Muscle layer of duodenum (tissue), 2 donors: ENCODE measurements at regions not wholly inside any gene's neighbourhood (a gene's known extent, or its start where the extent isn't known, plus 50 kb on each side); places are given as distances from the start of the nearest gene placed in this dataset.

Experiments
- H3K27ac ChIP-seq: one replicate; pipeline ENCODE4 v1.7.0; 2013; ENCODE audit warnings: mild to moderate bottlenecking, low read length
- H3K27me3 ChIP-seq: one replicate; pipeline ENCODE4 v1.7.0; 2013; ENCODE audit warnings: low read depth, mild to moderate bottlenecking, control low read depth, low read length
- H3K36me3 ChIP-seq, 2 donors: one replicate each; pipeline ENCODE4 v1.7.0; 2013; ENCODE audit warnings: low read length in 2 of 2, control low read depth in 1 of 2, mild to moderate bottlenecking in 1 of 2; ENCODE audit not compliant: insufficient read depth in 2 of 2, control insufficient read depth in 1 of 2
- H3K4me1 ChIP-seq, 2 donors: one replicate each; pipeline ENCODE4 v1.7.0; 2013; ENCODE audit warnings: low read length in 2 of 2, mild to moderate bottlenecking in 2 of 2, control low read depth in 1 of 2, moderate library complexity in 1 of 2; ENCODE audit not compliant: insufficient read depth in 2 of 2, control insufficient read depth in 1 of 2
- H3K4me3 ChIP-seq, 2 donors: one replicate each; pipeline ENCODE4 v1.7.0; 2013; ENCODE audit warnings: low read length in 2 of 2, low read depth in 1 of 2, mild to moderate bottlenecking in 1 of 2
- H3K9me3 ChIP-seq, 2 donors: one replicate each; pipeline ENCODE4 v1.7.0; 2013; ENCODE audit warnings: low read length in 2 of 2, control low read depth in 1 of 2, mild to moderate bottlenecking in 1 of 2; ENCODE audit not compliant: control insufficient read depth in 1 of 2
- donor health status: healthy.

DNA sequence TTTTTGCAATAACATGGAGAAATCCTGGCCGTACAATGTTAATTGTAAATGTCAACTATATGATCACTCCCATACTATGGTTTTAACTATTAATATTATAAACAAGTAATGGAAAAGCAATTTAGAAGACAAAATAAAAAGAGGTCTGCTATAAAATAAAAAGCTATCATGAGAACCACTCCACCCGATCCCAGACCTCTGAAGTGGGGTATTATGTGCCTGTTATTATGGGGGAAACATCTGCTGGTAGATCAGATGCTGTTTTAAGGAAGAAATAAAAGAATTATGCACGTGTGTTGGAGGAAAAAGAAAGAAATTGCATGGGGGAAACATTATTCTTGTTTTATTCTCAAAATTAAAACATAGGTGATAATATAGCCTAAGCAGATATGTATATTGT is 615.7 kb upstream of the ARID1B start:
- Histone ChIP-seq H3K4me3 (no peak overlapping the region), H3K36me3 (no peaks in the 10 kb centered on the region), H3K27ac (no peak overlapping the region), H3K9me3 (no peaks in the 10 kb centered on the region), H3K27me3 (no peaks in the 10 kb centered on the region), H3K4me1 (peaks cover 0 to 18% of the 10 kb centered on the region in 2 donors)

DNA sequence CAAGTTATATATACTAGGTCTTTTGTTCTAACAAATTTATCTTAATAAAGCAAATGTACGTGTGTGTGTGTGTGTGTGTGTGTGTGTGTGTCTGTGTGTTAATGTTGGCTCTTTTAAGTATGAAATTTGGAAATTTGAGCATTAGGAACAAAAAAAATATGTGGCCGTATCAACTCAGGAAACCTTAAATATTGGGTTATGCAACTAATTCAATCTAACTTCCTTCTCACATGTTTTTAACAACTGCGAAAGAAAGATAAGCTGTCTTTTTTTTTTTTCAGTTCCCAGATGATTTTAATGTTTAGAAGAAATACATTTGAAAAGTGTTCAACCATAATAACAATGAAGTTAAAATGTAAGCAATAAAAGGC is 616.4 kb upstream of the ARID1B start:
- Histone ChIP-seq H3K4me1 (peaks cover 0 to 18% of the 10 kb centered on the region in 2 donors), H3K4me3 (no peak overlapping the region), H3K27ac (no peak overlapping the region), H3K27me3 (no peaks in the 10 kb centered on the region), H3K9me3 (no peaks in the 10 kb centered on the region), H3K36me3 (no peaks in the 10 kb centered on the region)

GRCh38 chr6:156160007-156160794 is 617.0 kb upstream of the ARID1B start:
- Histone ChIP-seq H3K9me3 (no peaks in the 10 kb centered on the region), H3K27me3 (no peaks in the 10 kb centered on the region), H3K27ac (no peak overlapping the region), H3K4me1 (peaks cover 0 to 12% of the 10 kb centered on the region in 2 donors), H3K4me3 (no peak overlapping the region), H3K36me3 (no peaks in the 10 kb centered on the region)

DNA sequence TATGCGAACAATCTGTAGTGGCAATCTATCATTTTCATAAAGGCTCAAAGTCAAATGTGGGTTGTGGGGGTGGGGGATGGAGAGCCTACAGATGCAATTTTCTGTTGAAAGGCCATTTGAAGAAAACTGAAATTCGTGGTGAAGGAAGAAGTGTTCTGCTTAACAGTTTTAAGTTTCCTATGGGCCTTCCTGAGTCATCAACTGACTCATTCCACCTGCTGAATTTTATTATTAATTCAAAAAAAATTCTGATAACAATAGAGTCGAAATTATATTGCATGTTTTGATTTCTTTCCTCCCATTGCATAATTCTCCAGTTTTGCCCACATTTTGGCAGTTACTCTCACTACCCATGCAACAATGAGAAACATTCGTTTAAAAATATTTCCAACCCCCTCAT is 622.3 kb upstream of the ARID1B start:
- Histone ChIP-seq H3K4me3 (no peak overlapping the region), H3K4me1 (no peaks in the 10 kb centered on the region), H3K36me3 (no peaks in the 10 kb centered on the region), H3K27me3 (no peaks in the 10 kb centered on the region), H3K27ac (no peak overlapping the region), H3K9me3 (no peaks in the 10 kb centered on the region)

GRCh38 chr6:156150391-156150790 is 626.8 kb upstream of the ARID1B start:
- Histone ChIP-seq H3K9me3 (no peaks in the 10 kb centered on the region), H3K27me3 (no peaks in the 10 kb centered on the region), H3K4me3 (no peak overlapping the region), H3K4me1 (no peaks in the 10 kb centered on the region), H3K27ac (no peak overlapping the region), H3K36me3 (no peaks in the 10 kb centered on the region)

GRCh38 chr6:156146891-156147290 is 630.3 kb upstream of the ARID1B start:
- Histone ChIP-seq H3K9me3 (no peaks in the 10 kb centered on the region), H3K27me3 (no peaks in the 10 kb centered on the region), H3K27ac (no peak overlapping the region), H3K36me3 (no peaks in the 10 kb centered on the region), H3K4me1 (no peaks in the 10 kb centered on the region), H3K4me3 (no peak overlapping the region)

DNA sequence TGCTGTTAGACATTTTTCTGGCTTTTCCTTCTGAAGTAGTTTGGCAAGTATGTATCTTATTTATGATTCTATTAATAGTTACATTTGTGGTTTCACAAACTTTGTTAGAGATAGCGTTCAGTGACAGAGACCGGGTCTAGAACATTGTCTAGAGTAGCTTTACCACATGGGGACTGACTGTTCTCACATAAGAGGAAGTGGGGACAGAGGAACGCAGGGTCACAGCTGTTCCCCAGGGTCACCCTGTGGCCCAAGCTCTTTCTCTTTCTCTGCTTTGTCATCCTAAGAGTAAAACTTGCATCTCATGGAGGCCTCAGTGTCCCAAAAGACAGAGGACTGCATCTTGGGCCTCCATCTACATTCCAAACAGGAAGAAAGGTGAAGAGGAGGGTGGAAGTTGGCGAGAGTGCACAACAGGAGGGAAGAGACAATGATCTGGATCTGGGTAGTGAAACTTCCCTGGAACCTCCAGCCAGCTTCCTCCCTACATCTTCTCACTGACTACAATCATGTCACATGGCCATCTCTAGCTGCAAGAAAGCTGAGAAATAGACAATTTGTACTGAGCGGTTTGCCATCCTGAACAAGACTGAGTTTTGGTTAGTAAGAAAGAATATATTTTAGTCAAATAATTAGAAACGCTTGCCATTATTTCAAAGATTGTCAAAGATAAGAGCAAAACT is 645.8 kb upstream of the ARID1B start:
- Histone ChIP-seq H3K27me3 (no peaks in the 10 kb centered on the region), H3K4me3 (no peak overlapping the region), H3K27ac (no peak overlapping the region), H3K4me1 (no peaks in the 10 kb centered on the region), H3K36me3 (no peaks in the 10 kb centered on the region), H3K9me3 (no peaks in the 10 kb centered on the region)

- H3K27ac ChIP-seq = no peak overlapping the region
These were observed 650.6 kb upstream of the ARID1B start for GRCh38 chr6:156126535-156126934.

GRCh38 chr6:156125844-156126243 is 651.3 kb upstream of the ARID1B start:
- no peaks in the 10 kb centered on the region for H3K9me3 ChIP-seq
- H3K4me3 ChIP-seq = no peak overlapping the region
- no peaks in the 10 kb centered on the region for H3K27me3 ChIP-seq
- H3K36me3 ChIP-seq = no peaks in the 10 kb centered on the region
- no peaks in the 10 kb centered on the region for H3K4me1 ChIP-seq
- H3K27ac ChIP-seq = no peak overlapping the region

More at GRCh38 chr6:156126535-156126934, 650.6 kb upstream of the ARID1B start:
- no peak overlapping the region for H3K4me3 ChIP-seq
- no peaks in the 10 kb centered on the region for H3K9me3 ChIP-seq
- no peaks in the 10 kb centered on the region for H3K36me3 ChIP-seq
- no peaks in the 10 kb centered on the region for H3K4me1 ChIP-seq
- H3K27me3 ChIP-seq = no peaks in the 10 kb centered on the region

GRCh38 chr6:156123731-156124130 is 653.4 kb upstream of the ARID1B start:
- H3K4me3 ChIP-seq = no peak overlapping the region
- no peaks in the 10 kb centered on the region for H3K36me3 ChIP-seq
- no peaks in the 10 kb centered on the region for H3K27me3 ChIP-seq
- no peak overlapping the region for H3K27ac ChIP-seq
- no peaks in the 10 kb centered on the region for H3K9me3 ChIP-seq
- H3K4me1 ChIP-seq = no peaks in the 10 kb centered on the region

DNA sequence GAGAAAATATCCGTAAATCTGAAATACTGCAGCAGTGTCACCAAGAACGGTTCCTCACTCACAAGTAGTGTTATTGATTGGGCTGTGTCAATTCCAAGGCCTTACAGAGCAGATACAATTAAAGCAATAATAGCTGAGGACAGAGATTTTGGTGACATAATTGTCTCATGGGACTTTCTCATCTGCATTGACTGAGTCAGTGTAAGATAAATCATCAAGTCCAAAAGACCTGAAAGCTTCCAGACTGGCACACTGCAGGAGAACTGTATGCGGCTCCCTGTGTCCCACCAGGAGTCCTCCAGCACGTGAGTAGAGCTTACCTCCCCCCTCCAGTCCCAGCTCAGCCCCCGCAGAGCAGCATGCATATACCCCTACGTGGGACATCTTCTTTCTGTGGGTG is 655.2 kb upstream of the ARID1B start:
- H3K27ac ChIP-seq = no peak overlapping the region
- H3K4me1 ChIP-seq = no peaks in the 10 kb centered on the region
- no peaks in the 10 kb centered on the region for H3K36me3 ChIP-seq
- no peak overlapping the region for H3K4me3 ChIP-seq
- H3K27me3 ChIP-seq = no peaks in the 10 kb centered on the region
- no peaks in the 10 kb centered on the region for H3K9me3 ChIP-seq
